Central memory CD4-positive, alpha-beta T cell (primary cell): ENCODE measurements at regions not wholly inside any gene's neighbourhood (a gene's known extent, or its start where the extent isn't known, plus 50 kb on each side); places are given as distances from the start of the nearest gene placed in this dataset.

Source experiments
- DNase-seq: peaks from one replicate; pipeline ENCODE4 v3.0.0; 2022

DNA sequence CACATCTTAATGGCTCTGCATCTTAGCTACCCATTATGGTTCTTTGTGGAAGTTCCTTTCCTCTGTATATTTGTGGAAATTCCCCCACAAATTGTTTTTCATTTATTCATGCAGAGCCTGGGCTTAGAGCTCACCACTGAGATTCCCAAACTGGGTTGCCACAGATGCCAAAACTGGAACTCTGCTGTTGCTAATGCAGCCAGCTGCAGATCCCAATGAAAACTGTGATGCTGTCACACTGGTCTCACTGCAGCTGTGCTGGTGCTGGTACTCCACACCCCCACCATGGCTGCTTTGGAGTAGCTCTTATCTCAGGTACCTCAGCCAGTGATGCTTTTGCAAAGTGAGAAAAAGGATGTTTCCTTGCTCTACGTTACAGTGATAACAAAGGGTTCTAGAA is 87.7 kb downstream of the DCK start:
- DNase-seq, result no peak

DNA sequence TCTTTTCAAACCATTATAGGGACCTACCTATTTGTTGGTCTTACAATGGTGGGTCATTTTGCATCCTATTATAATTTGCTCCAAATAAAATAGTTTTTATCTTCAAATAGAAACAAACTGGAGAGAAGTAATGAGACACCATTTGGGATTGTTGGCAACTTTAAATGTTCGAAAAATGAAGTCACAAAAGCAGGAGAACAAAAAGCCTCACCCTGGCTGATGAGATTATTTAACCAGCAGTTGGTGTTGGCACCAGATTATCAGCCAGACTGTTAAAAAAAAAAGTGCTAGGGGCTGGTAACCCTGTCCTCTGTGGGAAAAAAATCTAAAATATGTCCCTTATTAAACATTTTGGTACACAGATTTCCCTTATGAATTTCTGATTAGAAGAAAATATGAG is 100.3 kb downstream of the DCK start:
- DNase-seq, result no peak

DNA sequence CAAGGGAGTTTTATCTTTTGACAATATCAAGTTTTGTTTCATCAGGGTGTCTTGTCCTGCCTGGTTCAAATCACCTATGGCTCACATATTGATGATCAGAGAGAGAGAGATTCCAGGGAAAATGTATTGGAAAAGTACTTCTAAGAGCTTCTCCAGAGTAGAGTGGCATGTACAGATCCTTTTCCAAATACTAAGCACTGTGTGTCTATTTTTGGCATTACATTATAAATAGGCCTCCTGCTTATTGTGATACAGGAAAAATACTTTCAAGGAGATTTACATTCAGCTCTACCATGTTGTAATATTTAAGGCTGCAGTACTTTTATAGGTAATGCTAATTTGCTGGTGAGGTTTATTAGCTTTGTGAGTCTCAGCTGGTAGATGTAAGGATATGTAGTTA is 100.8 kb downstream of the DCK start:
- DNase-seq, result no peak

DNA sequence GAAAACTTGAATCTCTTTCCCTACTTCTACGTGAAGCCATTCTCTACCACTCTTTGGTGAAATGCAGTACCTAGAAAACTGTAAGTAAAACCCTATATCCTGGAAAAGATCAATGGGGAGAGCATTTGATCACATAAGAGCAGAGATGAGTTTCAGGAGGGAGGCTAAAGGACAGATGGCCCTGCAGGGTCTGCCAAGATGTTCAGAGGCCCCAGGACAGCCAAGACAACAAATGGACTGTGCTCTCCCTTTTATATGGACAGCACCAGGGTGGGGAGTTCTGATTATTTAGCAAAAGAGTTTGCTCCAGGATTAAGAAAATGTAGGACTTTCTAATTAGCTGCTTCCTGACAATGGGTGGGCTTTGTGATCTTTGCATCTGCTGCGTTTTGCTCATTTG is 101.7 kb downstream of the DCK start:
- no peak for DNase-seq

DNA sequence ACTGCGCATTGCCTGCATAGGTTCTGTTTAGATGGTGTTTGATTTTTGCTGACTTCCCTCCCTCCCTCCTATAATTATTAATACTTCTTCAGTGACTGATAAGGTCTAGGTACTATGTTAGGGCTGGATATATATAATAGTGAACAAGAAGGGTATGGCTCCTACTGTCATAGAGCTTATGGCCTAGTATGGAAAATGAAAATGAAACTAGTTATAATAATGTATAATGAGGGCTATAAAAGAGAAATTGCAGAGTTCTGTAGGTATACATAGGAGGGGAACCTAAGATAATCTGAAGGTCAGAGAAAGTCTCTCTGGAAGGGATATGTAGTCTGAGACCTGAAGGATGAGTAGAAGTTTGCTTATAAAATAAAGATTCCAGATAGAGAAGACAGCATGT is 102.1 kb downstream of the DCK start:
- no peak for DNase-seq

DNA sequence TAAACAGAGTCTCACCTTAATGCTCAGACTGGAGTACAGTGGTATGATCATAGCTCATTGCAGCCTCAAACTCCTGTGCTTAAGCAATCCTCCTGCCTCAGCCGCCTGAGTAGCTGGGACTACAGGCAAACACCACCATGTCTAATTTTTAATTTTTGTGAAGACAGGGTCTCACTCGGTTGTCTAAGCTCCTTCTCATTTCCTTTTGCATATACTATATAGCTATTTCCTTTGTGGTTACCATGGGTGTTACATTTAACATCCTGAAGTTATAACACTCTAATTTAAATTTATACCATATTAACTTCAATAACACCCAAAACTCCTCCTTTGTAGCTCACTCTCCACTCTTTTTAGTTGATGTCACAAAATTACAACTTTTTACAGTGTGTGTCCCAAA is 114.3 kb downstream of the DCK start:
- DNase-seq, result peak; percentile 9

DNA sequence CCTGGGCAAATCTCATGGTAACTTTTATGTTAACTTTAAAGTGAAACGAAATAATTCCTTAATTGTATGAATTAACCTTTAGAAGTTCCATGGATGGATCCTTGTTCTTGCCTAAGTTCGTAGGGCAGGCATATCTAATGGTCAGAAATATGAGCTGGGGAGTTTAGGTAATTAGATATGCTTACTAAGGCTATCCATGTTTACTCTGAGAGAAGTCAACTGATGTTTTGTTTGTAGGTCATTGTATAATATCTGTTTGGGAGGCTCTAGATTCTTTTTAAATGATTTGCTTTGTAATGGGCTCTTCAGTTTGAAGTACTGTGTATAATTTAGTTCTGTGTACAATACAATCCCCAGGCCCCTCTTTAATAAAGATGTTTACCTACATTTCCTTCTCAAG is 117.0 kb downstream of the DCK start:
- no peak for DNase-seq

DNA sequence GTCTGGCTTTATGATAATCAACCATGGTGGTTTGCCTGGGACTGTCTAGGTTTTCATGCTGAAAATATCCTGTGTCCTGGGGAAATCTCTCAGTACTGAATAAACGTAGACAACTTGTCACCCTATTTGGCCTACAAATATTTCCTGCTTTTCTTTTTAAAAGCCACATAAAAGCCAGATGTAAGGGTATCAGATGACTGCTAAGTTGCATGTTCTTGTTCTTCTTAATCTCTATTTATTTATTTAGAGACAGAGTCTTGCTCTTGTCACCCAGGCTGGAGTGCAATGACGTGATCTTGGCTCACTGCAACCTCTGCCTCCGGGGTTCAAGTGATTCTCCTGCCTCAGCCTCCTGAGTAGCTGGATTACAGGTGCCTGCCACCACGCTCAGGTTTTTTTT is 117.7 kb downstream of the DCK start:
- peak; percentile 66 for DNase-seq

DNA sequence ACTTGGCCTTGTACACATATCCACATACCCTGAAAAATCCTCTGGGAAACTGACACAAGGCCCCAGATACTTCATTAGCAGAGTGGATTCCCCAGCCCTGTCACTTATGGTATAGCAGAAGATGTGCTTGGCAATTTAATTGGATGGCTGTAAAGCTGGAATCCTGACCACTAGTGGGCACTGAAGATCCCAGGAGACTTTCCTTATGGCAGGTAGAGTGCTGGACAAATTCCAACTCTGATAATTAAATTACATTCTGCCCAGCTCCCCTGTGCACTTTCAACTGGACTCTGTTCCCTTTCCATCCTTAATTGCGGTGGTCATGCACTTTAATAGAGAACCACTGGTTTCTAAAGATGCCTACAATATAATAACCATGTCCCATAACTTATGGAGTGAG is 119.8 kb downstream of the DCK start:
- DNase-seq, result no peak

DNA sequence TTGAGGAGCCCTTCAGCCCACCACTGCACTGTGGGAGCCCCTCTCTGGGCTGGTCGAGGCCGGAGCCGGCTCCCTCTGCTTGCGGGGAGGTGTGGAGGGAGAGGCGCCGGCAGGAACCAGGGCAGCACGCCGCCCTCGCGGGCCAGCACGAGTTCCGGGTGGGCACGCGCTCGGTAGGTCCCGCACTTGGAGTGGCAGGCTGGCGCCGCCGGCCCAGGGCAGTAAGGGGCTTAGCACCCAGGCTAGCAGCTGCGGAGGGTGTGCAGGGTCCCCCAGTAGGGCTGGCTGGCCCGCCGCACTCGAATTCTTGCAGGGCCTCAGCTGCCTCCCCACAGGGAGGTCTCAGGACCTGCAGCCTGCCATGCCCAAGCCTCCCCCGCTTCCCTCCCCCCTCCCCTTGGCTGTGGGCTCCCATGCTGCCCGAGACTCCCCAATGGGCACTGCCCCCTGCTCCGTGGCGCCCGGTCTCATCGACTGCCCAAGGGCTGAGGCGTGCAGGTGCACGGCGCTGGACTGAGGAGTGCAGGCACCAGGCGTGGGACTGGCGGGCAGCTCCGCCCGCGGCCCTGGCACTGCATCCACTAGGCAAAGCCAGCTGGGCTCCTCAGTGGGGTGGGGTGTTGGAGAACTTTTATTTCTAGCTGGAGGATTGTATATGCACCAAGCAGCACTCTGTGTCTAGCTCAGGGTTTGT is 127.5 kb downstream of the DCK start:
- DNase-seq, result no peak

DNA sequence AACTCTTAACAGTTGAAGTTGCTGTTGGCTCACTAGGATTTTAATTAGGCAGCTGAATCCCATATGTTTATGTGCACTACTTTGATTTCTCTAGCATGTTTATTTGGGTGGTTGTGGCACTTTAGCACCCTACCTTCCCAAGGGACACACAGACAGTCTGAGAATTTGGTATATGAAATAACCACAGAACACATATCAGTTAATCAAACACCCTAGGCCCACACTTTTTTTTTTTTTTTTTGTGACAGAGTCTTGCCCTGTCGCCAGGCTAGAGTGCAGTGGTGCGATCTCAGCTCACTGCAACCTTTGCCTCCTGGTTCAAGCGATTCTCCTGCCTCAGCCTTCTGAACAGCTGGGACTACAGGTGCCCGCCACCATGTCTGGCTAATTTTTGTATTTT is 130.5 kb downstream of the DCK start:
- no peak for DNase-seq

DNA sequence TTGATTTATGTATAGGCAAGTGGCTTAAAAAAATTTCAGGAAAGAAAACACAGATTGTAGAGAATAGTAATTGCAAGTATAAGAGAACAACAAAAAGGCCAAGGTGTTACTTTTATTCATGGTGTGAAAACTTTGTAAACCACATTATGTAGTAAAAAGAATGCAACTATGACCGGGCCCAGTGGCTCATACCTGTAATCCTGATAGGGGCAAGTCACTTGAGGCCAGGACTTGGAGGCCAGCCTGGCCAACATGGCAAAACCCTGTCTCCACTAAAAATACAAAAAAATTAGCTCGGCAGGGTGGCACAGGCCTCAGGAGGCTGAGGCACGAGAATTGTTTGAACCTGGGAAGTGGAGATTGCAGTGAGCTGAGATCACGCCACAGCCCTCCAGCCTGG is 131.7 kb downstream of the DCK start:
- no peak for DNase-seq

DNA sequence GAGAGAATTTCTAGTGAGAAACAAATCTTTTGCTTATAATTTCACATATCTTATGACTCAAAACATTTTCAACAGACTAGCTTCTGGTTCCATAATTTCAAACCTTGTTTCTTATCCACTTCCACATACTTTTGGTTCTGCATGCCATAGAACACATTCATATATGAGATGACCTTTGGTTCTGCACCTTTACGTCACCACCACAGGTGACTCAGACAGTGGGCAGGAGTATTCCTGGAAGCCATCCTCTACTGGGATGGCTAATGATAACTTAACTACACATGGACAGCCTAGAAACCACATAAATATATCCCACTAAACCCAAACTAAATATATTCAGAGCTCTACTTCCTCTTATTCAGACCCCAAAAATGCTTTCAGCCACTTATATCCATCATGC is 133.3 kb downstream of the DCK start:
- no peak for DNase-seq

DNA sequence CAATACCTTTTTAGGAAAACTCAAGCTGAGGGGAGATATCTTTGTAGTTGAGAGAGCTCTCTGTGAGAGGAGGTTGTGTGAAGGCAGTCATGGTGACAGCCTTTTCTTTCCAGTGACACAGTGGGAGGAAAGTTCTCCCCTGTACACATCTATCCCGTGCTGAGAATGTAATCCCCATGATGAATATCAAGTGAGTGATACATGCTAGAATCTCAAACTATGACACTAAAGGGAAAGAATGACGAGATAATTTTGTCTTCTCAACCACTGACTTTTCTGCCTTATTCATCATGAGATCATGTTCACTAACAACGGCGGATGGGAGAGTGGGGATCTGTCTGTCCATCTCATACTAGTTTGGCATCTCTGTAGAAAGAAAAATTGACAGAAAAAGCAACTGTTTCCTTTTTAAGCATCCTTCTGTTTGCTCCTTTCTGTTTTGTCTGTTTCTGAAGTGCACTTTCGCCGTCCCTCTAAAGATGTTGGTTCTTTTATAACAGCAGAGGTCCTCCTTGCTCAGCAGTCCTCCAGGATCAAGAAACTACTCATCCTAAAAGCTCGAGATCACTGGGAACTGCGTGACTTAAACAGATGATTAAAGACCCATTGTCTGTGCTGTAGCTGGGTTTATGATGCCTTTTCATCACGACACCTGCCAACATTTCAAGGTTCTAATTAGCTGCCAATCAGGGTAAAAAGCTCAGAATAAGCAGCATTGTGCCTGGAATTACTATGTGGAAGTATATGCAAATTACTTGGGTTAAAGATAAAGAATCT is 137.6 kb downstream of the DCK start:
- DNase-seq, result no peak

DNA sequence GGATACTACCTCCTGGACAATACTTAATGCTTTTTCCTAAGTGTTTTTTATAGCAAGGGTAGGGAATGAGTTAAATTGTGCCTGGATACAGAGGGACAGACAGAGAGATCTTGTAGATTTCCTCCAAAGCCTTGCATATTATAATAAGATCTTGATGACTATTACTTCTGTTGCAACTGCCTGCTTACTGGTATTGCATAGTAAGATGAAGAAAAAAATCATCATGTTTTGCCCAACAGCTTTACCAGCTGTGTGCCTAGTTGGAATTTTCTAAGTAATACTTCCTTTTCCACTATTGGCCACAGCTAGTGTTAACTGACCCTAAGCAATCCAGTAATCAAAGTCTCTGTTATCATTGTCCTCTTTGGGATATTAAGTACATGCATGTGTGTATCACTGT is 139.0 kb downstream of the DCK start:
- no peak for DNase-seq

DNA sequence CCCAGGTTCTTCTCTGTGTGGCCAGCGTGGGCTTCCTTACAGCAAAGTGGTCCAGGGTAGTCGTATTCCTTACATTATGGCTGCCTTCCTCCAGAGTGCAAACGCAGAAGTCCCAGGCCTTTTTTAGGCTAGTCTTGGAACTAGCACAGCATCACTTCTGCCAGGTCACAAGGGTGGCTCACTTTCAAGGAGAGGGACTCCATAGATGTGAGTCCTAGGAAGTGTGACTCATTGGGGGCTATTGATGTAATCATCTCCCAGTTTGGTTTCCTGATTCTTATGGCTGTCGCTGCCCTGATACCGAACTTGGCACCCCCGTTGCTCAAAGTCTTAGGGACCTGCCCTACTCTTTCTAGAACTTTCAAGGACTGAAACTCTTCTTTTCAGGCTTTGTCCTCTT is 140.0 kb downstream of the DCK start:
- no peak for DNase-seq

DNA sequence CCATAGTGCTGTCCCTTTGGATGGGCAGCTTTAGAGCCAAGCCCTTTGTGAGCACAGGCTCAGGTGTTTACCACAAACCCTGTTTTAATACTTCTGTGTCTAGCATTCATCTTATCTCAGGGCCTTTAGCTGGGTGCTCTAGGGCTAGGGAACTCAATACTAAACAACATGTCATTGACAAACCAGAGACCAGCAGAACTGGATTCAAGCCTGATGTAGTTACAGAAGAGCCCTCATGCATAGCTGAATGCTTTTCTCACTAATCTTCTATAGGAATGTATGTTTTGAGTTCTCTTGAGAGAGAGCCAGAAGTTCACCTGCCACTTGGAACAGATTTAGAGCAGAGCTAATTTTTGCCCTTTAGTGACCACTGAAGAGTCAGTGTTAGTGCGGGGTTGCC is 142.6 kb downstream of the DCK start:
- DNase-seq, result no peak

DNA sequence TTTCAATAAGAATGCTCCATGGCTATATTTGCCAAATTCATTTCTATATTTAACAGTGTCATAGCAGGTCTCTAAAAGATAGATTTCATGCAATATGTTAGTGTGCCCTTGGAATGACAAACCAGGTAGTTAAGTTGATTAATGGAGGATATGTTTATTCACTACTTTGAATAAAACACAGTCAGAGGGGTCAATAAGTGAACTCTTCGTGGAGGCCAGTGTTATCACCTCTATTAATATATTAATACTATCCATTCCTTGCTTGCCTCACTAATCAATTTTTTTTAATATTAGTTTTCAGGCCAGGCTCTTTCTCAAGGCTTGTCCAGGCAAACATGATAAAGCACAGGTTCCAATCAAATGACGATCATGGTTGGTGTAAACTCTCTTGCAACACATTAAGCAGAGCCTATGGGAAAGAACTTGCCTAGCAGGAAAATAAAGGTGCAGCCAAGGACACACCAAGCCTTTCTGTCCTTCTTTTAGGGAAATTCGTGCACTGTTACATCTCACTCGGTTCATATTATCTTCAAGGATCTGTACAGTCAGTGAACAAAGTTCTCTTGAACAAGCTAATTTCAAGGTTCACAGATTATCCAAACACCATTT is 144.7 kb downstream of the DCK start:
- DNase-seq, result no peak

DNA sequence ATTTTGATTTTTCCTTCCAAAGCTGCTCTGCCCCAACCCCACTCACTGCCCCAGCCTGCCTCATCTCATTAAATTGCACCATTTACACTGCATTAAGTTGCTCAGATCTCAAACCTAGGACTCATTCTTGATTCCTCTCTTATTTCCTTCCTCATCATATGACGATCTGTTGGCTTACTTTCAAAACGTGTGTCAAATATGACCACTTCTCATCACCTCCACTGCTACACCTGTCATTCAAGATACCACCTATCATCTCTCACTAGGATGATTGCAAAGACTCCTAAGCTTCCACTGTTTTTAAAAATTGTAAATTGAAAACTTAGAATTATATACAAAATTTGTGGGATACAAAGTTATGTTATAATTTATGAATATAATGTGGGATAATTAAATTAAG is 147.1 kb downstream of the DCK start:
- DNase-seq, result no peak

DNA sequence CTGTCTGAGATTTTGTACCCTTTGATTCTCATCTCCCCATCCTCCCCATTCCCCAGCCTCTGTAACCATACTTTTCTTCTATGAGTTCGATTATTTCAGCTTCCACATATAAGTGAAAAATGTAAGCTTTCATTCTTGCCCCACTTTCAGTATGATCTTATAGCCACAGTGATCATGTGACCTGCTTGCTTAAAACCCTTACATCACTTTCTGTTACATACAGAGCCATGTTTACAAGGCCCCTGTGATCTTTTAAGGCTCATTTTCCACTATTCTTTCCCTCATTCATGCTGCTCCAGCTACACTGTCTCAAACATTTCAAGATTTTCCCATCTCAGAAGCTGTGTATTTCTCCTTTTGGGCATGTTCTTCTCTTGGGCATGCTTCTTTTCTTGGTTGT is 147.7 kb downstream of the DCK start:
- DNase-seq, result no peak

DNA sequence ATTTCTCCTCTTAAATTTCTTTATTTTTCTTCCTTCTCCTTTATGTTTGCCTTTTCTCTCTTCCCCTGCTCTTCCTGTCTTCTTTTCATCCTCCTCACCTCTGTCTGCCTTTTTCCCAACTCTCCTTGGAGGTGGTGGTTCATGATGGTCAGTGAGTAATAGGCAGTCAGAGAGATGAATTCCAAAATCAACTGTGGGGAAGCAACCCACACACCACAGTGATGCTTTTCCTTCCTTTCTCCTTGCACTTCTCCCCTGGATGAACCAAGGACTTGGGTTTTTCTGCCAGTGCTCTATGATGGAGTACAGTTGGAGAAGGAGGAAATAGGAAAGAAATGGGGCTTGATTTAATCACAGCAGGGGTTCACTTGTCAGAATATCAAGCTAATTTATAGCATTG is 153.8 kb downstream of the DCK start:
- no peak for DNase-seq

DNA sequence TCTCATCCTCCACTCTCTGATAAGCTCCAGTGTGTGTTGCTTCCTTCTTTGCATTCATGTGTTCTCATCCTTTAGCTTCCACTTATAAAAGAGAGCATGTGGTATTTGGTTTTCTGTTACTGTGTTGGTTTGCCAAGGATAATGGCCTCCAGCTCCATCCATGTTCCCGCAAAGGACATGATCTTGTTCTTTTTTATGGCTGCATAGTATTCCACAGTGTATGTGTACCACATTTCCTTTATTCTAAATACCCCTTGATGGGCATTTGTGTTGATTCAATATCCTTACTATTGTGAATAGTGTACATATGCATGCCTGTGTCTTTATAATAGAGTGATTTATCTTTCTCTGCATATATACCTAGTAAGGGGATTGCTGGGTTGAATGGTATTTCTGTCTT is 155.1 kb downstream of the DCK start:
- no peak for DNase-seq

DNA sequence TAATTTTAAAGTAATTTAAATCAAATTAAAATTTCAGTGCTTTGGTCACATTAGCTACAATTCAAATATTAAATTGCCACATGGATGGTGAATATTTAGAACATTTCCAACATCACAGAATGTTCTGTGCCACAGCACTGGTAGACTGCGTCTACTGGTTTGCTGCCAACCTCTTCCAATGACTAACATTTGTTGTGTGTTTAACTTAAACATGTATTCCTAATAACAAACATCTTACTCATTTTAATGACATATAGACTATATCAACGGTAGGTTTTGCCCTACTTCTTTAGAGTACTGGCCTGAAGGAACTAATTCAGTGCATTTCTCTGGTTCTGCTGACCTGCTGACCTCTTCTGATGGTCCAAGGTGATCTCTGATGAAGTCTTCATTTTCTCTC is 157.6 kb downstream of the DCK start:
- no peak for DNase-seq

DNA sequence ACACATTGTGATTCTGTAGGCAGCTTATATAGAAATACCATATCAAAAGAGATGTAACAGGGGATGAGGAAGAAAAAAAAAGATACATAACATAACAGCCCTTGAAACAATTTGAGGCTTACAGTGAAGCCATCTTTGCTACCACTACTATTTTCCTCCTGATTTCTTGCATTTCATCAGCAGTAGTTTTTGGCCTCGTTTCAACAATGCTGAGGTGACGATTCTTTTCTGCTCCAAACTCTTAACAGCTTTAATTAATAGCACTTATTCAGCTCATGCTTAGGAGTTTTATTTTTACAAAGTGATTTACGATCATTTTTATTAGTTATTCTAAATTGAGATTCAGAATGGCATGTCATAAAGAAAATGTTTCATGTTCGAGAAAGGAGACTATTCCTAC is 163.2 kb downstream of the DCK start:
- no peak for DNase-seq

DNA sequence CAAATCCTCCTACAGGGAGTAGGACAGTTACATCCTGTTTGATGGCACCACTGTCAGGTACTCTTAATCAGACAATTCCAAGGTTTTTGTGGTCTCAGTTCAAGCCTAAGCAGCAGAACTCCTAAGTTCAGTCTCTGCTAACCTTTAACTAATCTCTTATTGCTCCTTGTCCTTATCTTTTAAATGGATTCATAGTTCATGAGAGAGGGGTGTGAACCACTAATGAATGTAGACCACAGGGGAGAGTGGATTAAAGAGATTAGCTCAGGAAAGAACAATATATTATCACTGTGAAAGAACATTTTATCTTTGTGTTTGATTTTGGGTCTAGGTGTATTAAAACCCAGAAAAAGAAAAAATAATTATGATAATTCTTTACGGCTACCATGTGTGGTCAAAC is 168.9 kb downstream of the DCK start:
- no peak for DNase-seq
